ENCODE measurements at regions not wholly inside any gene's neighbourhood (a gene's known extent, or its start where the extent isn't known, plus 50 kb on each side); places are given as distances from the start of the nearest gene placed in this dataset.

- TF ChIP-seq ZNF142 (CRISPR knock-in tag; IDR thresholded peaks at IDR 0.05), result no peak
- TF ChIP-seq TAF1 (CRISPR knock-in tag; IDR thresholded peaks at IDR 0.05), result no peak
- TF ChIP-seq POLR2AphosphoS2 (IDR thresholded peaks at IDR 0.05; ENCODE audit: low read depth, low read length), result no peak
- TF ChIP-seq CTCF (CRISPR knock-in tag; IDR thresholded peaks at IDR 0.05), result no peak
These were observed 314.1 kb downstream of the PLPP3 start for GRCh38 chr1:56265216-56265615.
